NCI-H69 (cell line): ENCODE measurements at regions not wholly inside any gene's neighbourhood (a gene's known extent, or its start where the extent isn't known, plus 50 kb on each side); places are given as distances from the start of the nearest gene placed in this dataset.

Source experiments
- DNase-seq: peaks from one replicate; lab custom pipeline; 2025; lab: John Stamatoyannopoulos, UW

- no peak for DNase-seq
Observed at GRCh38 chrX:5528057-5528456, 700.6 kb downstream of the NLGN4X start.

GRCh38 chrX:5526191-5526590 lies 702.5 kb downstream of the NLGN4X start:
- DNase-seq = no peak

- no peak for DNase-seq
Observed at GRCh38 chrX:5490786-5491563, 737.7 kb downstream of the NLGN4X start.

GRCh38 chrX:5474282-5474681 lies 754.4 kb downstream of the NLGN4X start:
- DNase-seq = no peak

- DNase-seq = no peak
Observed at GRCh38 chrX:5458300-5458842, 770.3 kb downstream of the NLGN4X start.

- no peak for DNase-seq
Observed at GRCh38 chrX:5449323-5449722, 779.3 kb downstream of the NLGN4X start.

- no peak for DNase-seq
Observed at GRCh38 chrX:5431823-5432222, 796.8 kb downstream of the NLGN4X start.

GRCh38 chrX:5425119-5425518 lies 803.5 kb downstream of the NLGN4X start:
- no peak for DNase-seq

GRCh38 chrX:5417381-5417780 lies 811.3 kb downstream of the NLGN4X start:
- DNase-seq = no peak

GRCh38 chrX:5415738-5416137 lies 812.9 kb downstream of the NLGN4X start:
- no peak for DNase-seq

- no peak for DNase-seq
Observed at GRCh38 chrX:5409106-5409505, 819.6 kb downstream of the NLGN4X start.

GRCh38 chrX:5402461-5402860 lies 826.2 kb downstream of the NLGN4X start:
- no peak for DNase-seq

GRCh38 chrX:5399403-5399802 lies 829.3 kb downstream of the NLGN4X start:
- DNase-seq = no peak

GRCh38 chrX:5397409-5397808 lies 831.3 kb downstream of the NLGN4X start:
- DNase-seq = no peak

GRCh38 chrX:5390376-5390775 lies 838.3 kb downstream of the NLGN4X start:
- no peak for DNase-seq

- DNase-seq = no peak
Observed at GRCh38 chrX:5388087-5388486, 840.6 kb downstream of the NLGN4X start.

- no peak for DNase-seq
Observed at GRCh38 chrX:5380426-5380825, 848.2 kb downstream of the NLGN4X start.

GRCh38 chrX:5341902-5342301 lies 886.8 kb downstream of the NLGN4X start:
- no peak for DNase-seq

GRCh38 chrX:5337160-5337559 lies 891.5 kb downstream of the NLGN4X start:
- no peak for DNase-seq

GRCh38 chrX:5324546-5324945 lies 904.1 kb downstream of the NLGN4X start:
- DNase-seq = no peak

GRCh38 chrX:5314148-5314547 lies 914.5 kb downstream of the NLGN4X start:
- no peak for DNase-seq

GRCh38 chrX:5307416-5307815 lies 921.3 kb downstream of the NLGN4X start:
- DNase-seq = no peak

GRCh38 chrX:5306654-5307121 lies 922.0 kb downstream of the NLGN4X start:
- DNase-seq = no peak

GRCh38 chrX:5305452-5305851 lies 923.2 kb downstream of the NLGN4X start:
- no peak for DNase-seq
